Glutamatergic neuron (in vitro differentiated cells): ENCODE measurements at regions not wholly inside any gene's neighbourhood (a gene's known extent, or its start where the extent isn't known, plus 50 kb on each side); places are given as distances from the start of the nearest gene placed in this dataset.

Source experiments
- DNase-seq: peaks from one replicate; pipeline ENCODE4 v3.0.0; 2022
- H3K27ac Mint-ChIP-seq: one replicate; pipeline ENCODE4 v1.8.0; 2020; ENCODE audit warnings: mild to moderate bottlenecking, mixed read lengths, inconsistent platforms; ENCODE audit not compliant: unreplicated experiment
- H3K27me3 Mint-ChIP-seq: one replicate; pipeline ENCODE4 v1.8.0; 2020; ENCODE audit warnings: mild to moderate bottlenecking, moderate library complexity, mixed read lengths, inconsistent platforms; ENCODE audit not compliant: unreplicated experiment
- H3K36me3 Mint-ChIP-seq: one replicate; pipeline ENCODE4 v1.8.0; 2020; ENCODE audit warnings: mild to moderate bottlenecking, mixed read lengths, inconsistent platforms; ENCODE audit not compliant: unreplicated experiment
- H3K4me1 Mint-ChIP-seq: one replicate; pipeline ENCODE4 v1.8.0; 2020; ENCODE audit warnings: mild to moderate bottlenecking, low read depth, mixed read lengths, inconsistent platforms; ENCODE audit not compliant: unreplicated experiment
- H3K4me3 Mint-ChIP-seq: one replicate; pipeline ENCODE4 v1.8.0; 2020; ENCODE audit warnings: mild to moderate bottlenecking, mixed read lengths, inconsistent platforms; ENCODE audit not compliant: unreplicated experiment
- H3K9me3 Mint-ChIP-seq: one replicate; pipeline ENCODE4 v1.8.0; 2020; ENCODE audit warnings: mild to moderate bottlenecking, moderate library complexity, mixed read lengths, inconsistent platforms; ENCODE audit not compliant: unreplicated experiment
- CTCF ChIP-seq: fragments of 200-600 bp; sonication (generic); IDR thresholded peaks from one replicate; pipeline ENCODE4 v1.5.0; 2021; ENCODE audit not compliant: partially characterized antibody, unreplicated experiment

GRCh38 chr5:143601917-143602333, 198.4 kb upstream of the NR3C1 start:
- H3K4me1 Mint-ChIP-seq: no peaks in the 10 kb centered on the region
- DNase-seq: no peak
- no peak overlapping the region for H3K27ac Mint-ChIP-seq
- no peaks in the 10 kb centered on the region for H3K27me3 Mint-ChIP-seq
- H3K36me3 Mint-ChIP-seq: no peaks in the 10 kb centered on the region
- no peak overlapping the region for H3K4me3 Mint-ChIP-seq
- H3K9me3 Mint-ChIP-seq: no peaks in the 10 kb centered on the region
- TF ChIP-seq CTCF: no peak

GRCh38 chr5:143601357-143601756, 197.9 kb upstream of the NR3C1 start:
- Mint-ChIP-seq H3K4me1 (peaks cover 2% of the 10 kb centered on the region), H3K27ac (no peak overlapping the region), H3K9me3 (no peaks in the 10 kb centered on the region), H3K4me3 (no peak overlapping the region), H3K36me3 (no peaks in the 10 kb centered on the region), H3K27me3 (no peaks in the 10 kb centered on the region)
- no peak for DNase-seq
- no peak for TF ChIP-seq CTCF

- DNase-seq: no peak
- Mint-ChIP-seq H3K9me3 (no peaks in the 10 kb centered on the region), H3K4me3 (no peak overlapping the region), H3K36me3 (no peaks in the 10 kb centered on the region), H3K4me1 (peaks cover 2% of the 10 kb centered on the region), H3K27me3 (no peaks in the 10 kb centered on the region), H3K27ac (no peak overlapping the region)
- no peak for TF ChIP-seq CTCF
These were observed 197.1 kb upstream of the NR3C1 start for GRCh38 chr5:143600396-143601075.

DNA sequence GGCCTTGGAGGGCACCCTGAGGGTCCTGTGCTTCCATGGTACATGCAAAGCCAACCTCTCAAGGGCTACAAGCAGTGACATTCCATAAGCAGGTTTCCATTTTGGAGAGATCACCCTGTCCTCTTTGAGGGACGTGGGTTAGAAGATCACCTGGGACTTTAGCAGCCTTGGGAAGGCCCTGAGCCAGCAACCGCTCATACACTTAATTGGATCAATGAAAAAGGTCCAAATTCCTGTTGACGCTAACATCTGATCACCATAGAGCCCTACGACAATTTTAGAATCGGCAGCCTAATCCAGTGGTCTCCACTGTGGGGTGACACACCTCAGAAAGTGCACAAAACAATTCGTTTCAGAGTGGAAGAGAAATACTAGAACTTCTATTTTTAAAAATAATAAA, 196.0 kb upstream of the NR3C1 start:
- H3K36me3 Mint-ChIP-seq: no peaks in the 10 kb centered on the region
- TF ChIP-seq CTCF: no peak
- no peaks in the 10 kb centered on the region for H3K9me3 Mint-ChIP-seq
- no peak overlapping the region for H3K27ac Mint-ChIP-seq
- no peak for DNase-seq
- no peak overlapping the region for H3K4me3 Mint-ChIP-seq
- H3K4me1 Mint-ChIP-seq: peaks cover 13% of the 10 kb centered on the region
- H3K27me3 Mint-ChIP-seq: peaks cover 3% of the 10 kb centered on the region

- no peak for TF ChIP-seq CTCF
- Mint-ChIP-seq H3K9me3 (no peaks in the 10 kb centered on the region), H3K4me3 (no peak overlapping the region), H3K4me1 (peaks cover 16% of the 10 kb centered on the region), H3K36me3 (no peaks in the 10 kb centered on the region), H3K27ac (no peak overlapping the region), H3K27me3 (peaks cover 3% of the 10 kb centered on the region)
- no peak for DNase-seq
These were observed 193.3 kb upstream of the NR3C1 start for GRCh38 chr5:143596824-143597223.
